HEK293 (cell line): ENCODE measurements at regions not wholly inside any gene's neighbourhood (a gene's known extent, or its start where the extent isn't known, plus 50 kb on each side); places are given as distances from the start of the nearest gene placed in this dataset.
"Not testable (repeated sequence)": the region's sequence is repeated elsewhere in the genome, so short reads cannot be mapped to it uniquely, and the experiment has no call there.

Experiments used
- CTCF ChIP-seq: fragments of 450-650 bp; formaldehyde crosslinking; IDR thresholded peaks from 2 replicates; pipeline ENCODE4 v1.5.1; 2016; ENCODE audit warnings: missing biosample characterization, missing genetic modification characterization
- MYNN ChIP-seq: fragments of 450-650 bp; formaldehyde crosslinking; IDR thresholded peaks from 2 replicates; pipeline ENCODE4 v1.5.1; 2016; ENCODE audit warnings: missing biosample characterization, missing genetic modification characterization, borderline replicate concordance
- PRDM10 ChIP-seq: fragments of 450-650 bp; formaldehyde crosslinking; IDR thresholded peaks from 2 replicates; pipeline ENCODE4 v1.5.1; 2016; ENCODE audit warnings: missing biosample characterization, missing genetic modification characterization
- ZBTB1 ChIP-seq: fragments of 450-650 bp; formaldehyde crosslinking; IDR thresholded peaks from 2 replicates; pipeline ENCODE4 v1.5.1; 2016; ENCODE audit warnings: missing biosample characterization, missing genetic modification characterization
- ZFP41 ChIP-seq: fragments of 450-650 bp; formaldehyde crosslinking; IDR thresholded peaks from 2 replicates; pipeline ENCODE4 v1.5.1; 2016; ENCODE audit warnings: missing biosample characterization, missing genetic modification characterization, borderline replicate concordance
- ZNF148 ChIP-seq: fragments of 450-650 bp; formaldehyde crosslinking; IDR thresholded peaks from 2 replicates; pipeline ENCODE4 v1.5.0; 2017; ENCODE audit warnings: missing biosample characterization, missing genetic modification characterization, borderline replicate concordance
- ZNF366 ChIP-seq: fragments of 450-650 bp; formaldehyde crosslinking; conservative IDR thresholded peaks from 2 replicates; pipeline ENCODE4 v1.5.1; 2016; ENCODE audit warnings: missing biosample characterization, missing genetic modification characterization
- ZNF513 ChIP-seq: fragments of 450-650 bp; IDR thresholded peaks from 2 replicates; pipeline ENCODE4 v1.5.1; 2018; ENCODE audit warnings: missing biosample characterization, missing genetic modification characterization
- ZNF610 ChIP-seq: fragments of 450-650 bp; formaldehyde crosslinking; IDR thresholded peaks from 2 replicates; pipeline ENCODE4 v1.5.1; 2016; ENCODE audit warnings: missing biosample characterization, missing genetic modification characterization, borderline replicate concordance
- ZNF654 ChIP-seq: fragments of 450-650 bp; formaldehyde crosslinking; IDR thresholded peaks from 2 replicates; pipeline ENCODE4 v1.5.1; 2016; ENCODE audit warnings: low read depth, missing biosample characterization, missing genetic modification characterization
- ZSCAN5A ChIP-seq: fragments of 450-650 bp; formaldehyde crosslinking; IDR thresholded peaks from 2 replicates; pipeline ENCODE4 v1.5.1; 2016; ENCODE audit warnings: missing biosample characterization, missing genetic modification characterization

- not testable (repeated sequence) for TF ChIP-seq ZNF654 (tag by site-specific recombination); ZNF610 (tag by site-specific recombination); CTCF (tag by site-specific recombination); PRDM10; ZFP41; ZNF148 (tag by site-specific recombination); ZNF513 (tag by site-specific recombination); MYNN; ZNF366 (tag by site-specific recombination); ZBTB1 (tag by site-specific recombination); ZSCAN5A (tag by site-specific recombination)
Observed at GRCh38 chr2:121157481-121157880, 127.5 kb downstream of the TFCP2L1 start.
